Renal cortical epithelial cell (primary cell): ENCODE measurements at regions not wholly inside any gene's neighbourhood (a gene's known extent, or its start where the extent isn't known, plus 50 kb on each side); places are given as distances from the start of the nearest gene placed in this dataset.
A peak's percentile ranks its signal among the peaks of the same experiment; 100 is the strongest.

Experiments
- DNase-seq: peaks from one replicate; pipeline ENCODE4 v3.0.0-alpha.2; 2011; ENCODE audit warnings: low read depth

DNA sequence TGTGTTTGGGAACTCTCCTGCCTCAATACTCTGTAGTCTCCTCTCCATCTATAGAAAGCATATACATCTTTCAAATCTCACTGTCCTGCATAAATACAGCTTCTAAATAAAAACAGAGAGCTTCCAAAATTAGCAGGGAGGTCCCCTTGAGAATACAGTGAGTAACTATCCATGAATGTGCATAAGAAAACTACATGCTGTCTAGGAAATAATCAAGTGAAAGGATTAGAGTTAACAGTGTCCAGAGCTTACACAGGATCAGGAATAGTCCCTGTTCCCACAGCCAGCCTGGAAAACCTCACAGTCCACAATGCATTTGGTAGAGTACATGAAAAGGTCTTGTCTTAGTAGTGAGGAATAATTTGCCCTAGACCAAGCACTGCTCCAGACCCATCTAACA lies 123.0 kb upstream of the POU3F2 start:
- no peak for DNase-seq

DNA sequence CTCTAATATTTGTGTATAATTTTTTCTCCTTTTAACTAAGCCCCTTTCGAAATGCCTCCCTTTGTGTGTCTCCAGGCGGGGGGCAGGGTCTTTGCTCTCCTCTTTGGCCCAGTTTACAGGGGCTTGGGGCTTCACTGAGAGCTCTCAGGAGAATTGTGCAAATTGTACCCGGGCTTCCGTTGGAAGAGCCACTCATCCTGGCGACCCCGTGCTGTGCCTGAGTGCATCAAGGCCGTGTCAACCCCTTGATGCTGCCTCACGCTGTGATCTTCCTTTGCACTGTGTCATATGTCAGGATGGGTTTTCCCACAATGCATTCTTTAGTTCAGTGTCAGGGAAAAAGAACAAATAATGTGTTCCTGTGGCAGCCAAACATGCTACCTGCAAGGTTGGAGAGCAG lies 118.0 kb upstream of the POU3F2 start:
- no peak for DNase-seq

DNA sequence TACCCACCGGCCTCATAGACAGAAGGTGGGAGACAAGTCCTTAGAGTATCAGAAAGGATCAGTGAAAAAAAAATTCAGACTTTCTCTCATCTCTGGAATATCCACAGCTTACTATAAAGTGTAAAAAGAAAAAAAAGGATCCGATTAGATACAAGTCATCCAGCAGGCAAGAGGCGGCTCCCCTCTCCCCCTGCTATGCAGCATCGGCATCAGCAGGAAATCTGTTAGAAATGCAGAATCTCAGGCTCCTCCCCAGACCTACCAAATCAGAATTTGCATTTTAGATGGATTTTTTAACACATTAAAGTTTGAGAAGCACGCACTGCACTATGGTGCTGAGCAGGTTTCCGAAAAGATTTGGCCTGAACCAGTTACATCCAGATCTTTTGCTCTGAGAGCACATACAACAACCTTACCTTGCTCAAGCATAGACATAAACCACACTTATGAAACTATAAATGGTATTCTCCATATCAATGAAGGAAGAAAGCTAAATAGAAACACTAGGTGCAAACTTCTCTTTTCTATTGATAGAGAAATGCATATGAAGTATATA lies 117.0 kb upstream of the POU3F2 start:
- DNase-seq = no peak

DNA sequence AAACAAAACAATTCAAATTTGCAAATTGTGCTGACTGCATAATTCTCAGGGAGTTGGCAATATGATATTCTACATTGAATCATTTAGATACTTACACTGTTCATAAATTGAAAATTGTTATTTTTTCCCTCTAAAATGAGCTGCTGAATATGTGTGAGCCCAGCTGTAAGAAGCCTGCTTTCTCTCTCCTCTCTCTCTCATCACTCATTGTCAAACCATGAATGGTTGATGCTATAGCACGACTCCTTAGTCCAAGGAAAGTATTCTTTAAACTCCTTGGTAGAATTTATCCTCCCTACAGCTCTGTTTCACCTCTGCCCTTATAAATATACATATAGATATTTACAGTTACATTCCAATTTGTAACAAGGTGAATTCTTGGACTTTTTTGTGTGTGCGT lies 116.4 kb upstream of the POU3F2 start:
- no peak for DNase-seq

DNA sequence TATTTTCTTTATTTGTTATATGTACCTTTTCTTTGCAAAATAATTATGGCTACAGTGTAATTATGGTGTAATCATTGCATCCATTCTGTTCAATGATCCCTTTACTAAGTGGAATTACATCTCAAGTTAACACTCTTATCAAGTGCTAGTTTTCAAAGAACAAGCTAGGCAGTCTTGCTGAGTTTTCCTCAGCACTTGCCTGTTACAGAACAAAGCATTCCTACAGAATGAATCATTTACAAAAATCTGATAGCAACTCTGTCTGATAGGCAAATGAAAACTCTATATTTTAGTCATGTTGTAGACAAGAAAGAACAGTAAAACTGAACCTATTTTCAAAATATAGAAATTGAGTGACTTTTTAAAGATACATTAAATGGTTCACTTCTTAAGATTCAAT lies 109.8 kb upstream of the POU3F2 start:
- DNase-seq = no peak

DNA sequence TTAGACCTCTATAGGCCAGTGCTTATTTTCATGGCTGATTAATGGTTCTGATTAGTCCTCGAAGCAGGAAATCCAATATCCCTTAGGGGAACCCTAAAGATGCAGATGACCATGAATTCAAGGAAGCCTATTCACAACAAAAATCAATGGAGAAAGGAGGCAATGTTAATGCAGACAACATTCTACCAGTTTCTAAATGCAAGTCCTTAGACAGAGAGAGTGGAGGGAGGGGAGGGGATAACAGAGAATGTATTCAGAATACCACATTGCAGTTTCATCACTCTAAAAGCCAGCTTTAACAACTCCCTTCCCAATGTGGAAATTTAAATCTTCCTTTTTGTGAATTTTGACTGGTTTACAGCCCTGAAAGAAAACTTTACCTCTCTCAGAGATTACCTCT lies 87.1 kb upstream of the POU3F2 start:
- no peak for DNase-seq

DNA sequence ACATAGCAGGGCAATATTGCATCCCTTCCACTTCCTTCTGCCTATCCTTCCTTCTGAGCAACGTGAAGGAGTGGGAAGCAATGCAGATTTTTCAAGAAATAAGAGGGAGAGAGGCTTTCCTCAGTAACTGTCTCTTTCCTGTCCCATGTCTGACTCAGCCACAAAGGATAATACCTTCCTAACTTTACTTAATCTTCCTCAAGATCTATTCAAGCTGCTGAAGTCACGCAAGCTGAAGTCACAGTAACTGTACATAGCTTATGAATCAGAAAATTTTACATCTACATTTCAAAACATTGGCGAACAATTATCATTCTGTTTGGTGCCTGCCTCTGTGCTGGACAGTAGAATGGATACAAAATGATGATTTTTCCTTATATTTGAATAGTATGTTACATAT lies 86.4 kb upstream of the POU3F2 start:
- no peak for DNase-seq

DNA sequence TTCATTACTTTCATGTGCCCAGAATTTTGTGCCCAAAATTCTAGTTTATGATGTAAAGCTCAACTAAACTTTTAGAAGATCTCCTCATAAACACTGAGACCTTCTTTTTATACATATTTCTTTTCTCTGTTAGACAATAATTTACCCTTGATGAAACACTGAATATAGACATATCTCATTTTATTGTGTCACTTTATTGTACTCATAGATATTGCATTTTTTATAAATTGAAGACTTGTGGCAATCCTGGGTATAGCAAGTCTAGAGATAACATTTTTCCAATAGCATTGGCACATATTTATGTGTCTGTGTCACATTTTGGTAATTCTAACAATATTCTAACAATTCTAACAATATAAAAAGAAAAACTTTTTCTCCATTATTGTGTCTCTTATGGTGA lies 74.9 kb upstream of the POU3F2 start:
- DNase-seq = no peak

DNA sequence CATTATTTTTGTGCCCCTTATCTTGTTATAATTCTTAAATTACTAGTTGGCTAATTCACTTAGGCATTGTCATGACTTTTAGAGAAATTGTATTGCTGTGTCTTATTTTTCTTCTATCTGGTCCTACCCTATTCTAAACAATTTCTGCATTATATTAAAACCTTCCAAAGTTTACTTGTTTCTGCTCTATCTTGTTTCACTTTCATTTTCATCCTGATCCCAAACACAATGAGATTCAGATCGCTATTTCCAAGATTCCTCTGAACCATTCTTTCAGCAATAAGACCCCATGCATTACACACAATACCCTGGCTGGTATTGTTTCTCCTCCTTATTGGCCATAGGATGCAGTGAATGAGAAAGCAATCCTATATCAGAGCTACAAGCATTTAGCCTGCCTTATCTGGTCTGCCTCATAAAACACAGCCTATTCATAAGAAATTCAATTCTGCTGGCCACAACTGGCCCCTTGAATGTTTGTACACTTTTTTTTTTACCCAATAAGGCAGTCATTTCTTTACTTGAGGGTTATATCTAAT lies 69.9 kb upstream of the POU3F2 start:
- DNase-seq = peak; percentile 3

DNA sequence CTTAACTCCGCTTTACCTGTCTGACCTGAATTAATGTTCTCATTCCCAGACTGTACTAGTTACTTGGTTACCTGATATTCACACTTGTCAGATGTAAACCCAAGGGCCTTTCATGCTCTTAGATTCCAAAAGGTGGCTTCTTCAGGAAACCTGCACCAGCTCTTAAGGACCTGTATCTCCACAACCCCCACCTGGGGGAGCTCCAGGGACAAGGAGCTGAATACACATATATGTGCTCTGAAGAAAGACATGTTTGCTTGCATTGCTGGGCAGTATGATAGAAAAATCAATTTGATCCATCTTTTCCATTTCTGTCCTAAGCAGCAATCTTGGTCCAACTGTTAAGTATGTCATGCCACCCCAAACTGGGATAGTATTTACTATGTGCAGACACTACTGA lies 64.8 kb upstream of the POU3F2 start:
- peak; percentile 46 for DNase-seq

DNA sequence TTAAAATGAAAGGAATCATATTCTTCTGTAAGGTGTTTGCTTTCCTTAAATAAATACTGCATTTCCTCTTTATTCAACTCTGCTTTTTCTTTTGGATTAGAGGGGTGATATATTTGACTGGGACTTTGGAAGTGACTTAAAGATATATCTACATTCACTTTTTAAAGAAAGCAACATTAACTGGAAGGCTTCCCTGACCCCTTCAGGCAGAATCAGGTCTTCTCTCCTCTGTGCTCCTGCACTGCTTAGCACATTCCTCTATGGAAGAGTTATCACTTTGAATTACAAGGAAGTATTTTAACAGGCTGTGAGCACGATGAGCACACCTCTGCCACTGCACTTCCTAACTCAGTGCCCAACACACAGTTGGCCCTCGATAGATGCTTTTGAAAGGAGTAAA lies 59.2 kb upstream of the POU3F2 start:
- no peak for DNase-seq

DNA sequence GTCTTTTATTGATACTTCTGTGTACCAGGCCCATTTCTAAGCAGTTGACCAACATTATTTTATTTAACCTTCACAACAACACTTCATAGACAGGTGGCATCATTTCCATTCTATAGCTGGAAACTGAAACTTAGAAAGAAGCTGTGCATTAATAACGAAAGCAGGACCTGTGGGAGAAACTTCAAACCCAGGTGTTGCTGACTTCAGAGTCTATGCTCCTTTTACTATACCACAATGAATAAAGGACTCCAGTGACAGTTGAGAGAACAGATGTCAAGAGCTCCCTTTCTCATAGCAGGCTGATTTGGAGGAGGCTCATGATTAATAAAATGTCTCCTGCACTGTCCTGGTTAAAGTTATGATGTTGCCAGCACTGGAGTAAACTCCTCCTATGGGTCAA lies 56.6 kb upstream of the POU3F2 start:
- DNase-seq = no peak

DNA sequence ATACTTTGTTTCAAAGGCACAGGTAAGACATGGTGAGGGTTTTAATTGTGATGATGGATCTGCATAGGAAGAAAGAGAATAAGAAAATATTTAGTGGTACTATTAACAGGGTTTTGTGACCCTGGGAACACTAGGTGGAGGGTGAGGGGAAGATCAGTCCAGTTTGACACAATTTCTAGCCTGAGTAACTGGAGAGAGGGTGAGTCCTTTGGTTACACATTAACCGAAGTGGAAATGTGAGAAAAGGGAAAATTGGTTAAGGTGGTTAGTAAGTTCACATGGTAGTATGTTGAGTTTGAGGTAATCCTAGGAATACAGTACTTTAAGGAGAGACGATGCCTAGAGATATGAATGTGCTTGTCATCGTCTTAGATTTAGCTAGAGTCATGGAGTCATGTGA lies 54.8 kb upstream of the POU3F2 start:
- peak; percentile 56 for DNase-seq

DNA sequence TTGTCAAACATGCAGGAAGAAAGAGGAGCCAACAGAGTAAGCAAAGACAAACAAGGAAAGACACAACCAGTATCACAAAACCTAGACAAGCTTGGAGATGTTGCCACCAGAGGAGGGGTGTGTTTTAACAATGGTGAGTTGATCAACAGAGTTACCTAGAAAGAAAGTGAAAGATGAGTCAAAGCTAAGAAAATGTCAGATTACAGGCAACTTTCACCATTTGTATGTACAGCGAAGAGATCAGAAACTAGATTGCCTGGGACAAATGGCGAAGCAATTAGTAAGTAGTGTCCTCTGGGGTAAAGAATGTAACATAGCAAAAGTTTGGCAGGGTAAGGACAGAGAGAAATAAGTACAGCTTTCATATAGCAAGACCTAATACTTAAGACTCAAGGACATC lies 51.6 kb upstream of the POU3F2 start:
- no peak for DNase-seq

DNA sequence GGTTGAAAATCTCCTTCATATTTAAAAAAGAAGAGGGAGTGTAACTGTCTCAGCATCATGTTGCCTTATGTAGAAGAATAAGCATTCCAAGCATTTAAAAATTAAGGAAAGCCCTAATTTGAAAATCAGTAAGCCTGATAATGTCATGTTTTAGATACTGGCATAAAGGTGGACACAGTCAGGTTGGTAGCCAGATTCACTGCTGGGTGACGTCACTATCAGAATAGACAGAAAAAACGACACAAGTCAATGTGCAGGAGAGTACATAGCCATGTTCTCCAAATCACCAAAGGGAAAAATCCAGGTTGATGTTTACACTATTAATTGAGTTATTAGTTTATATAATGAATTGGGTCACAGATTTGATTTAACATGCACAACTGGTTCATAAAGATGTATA lies 50.8 kb upstream of the POU3F2 start:
- no peak for DNase-seq
